ENCODE measurements at regions not wholly inside any gene's neighbourhood (a gene's known extent, or its start where the extent isn't known, plus 50 kb on each side); places are given as distances from the start of the nearest gene placed in this dataset.
A peak's percentile ranks its signal among the peaks of the same experiment; 100 is the strongest.

- Histone ChIP-seq H3K36me3 (ENCODE audit: insufficient read depth) (no peaks in the 10 kb centered on the region), H3K4me1 (ENCODE audit: insufficient read depth) (peaks cover 38% of the 10 kb centered on the region), H3K27ac (ENCODE audit: low read depth) (no peak overlapping the region), H3K4me3 (peak overlapping the region; percentile 18), H2AFZ (no peak overlapping the region), H3K79me2 (replicated peaks; ENCODE audit: insufficient read depth) (no peaks in the 10 kb centered on the region), H4K20me1 (replicated peaks; ENCODE audit: insufficient read depth) (no peaks in the 10 kb centered on the region), H3K9me2 (ENCODE audit: insufficient read depth) (0 out of 2 replicates have a peak, but pooled peaks cover 5% of the 10 kb centered on the region), H3K27me3 (ENCODE audit: insufficient read depth) (no peaks in the 10 kb centered on the region), H3F3A (replicated peaks; ENCODE audit: low read depth) (no peaks in the 10 kb centered on the region), H3K4me2 (peak overlapping the region; percentile 60)
- no peak overlapping the region for H3K27ac Mint-ChIP-seq
- H3K9me3 Mint-ChIP-seq, result peaks cover 18% of the 10 kb centered on the region
- H3K36me3 Mint-ChIP-seq (ENCODE audit: low read depth), result peaks cover 15% of the 10 kb centered on the region; the same call in 2 of the 3 replicates
- no peaks in the 10 kb centered on the region for H3K27me3 Mint-ChIP-seq (ENCODE audit: insufficient read depth, low read depth, poor library complexity)
- peaks cover 30% of the 10 kb centered on the region for H3K4me1 Mint-ChIP-seq
- no peak for ATAC-seq
- TF ChIP-seq EZH2 (IDR thresholded peaks at IDR 0.05; ENCODE audit: low read depth, unreplicated experiment) (no peak), STAT1 (IDR thresholded peaks at IDR 0.05; ENCODE audit: unreplicated experiment) (no peak), ZNF114 (CRISPR knock-in tag; IDR thresholded peaks at IDR 0.05) (no peak), JUNB (IDR thresholded peaks at IDR 0.05; ENCODE audit: unreplicated experiment) (no peak), REST (IDR thresholded peaks at IDR 0.05; ENCODE audit: unreplicated experiment) (no peak), CREB1 (CRISPR knock-in tag; IDR thresholded peaks at IDR 0.05; ENCODE audit: low read depth) (no peak), POLR2AphosphoS5 (IDR thresholded peaks at IDR 0.05; ENCODE audit: low read depth) (no peak), ETS1 (IDR thresholded peaks at IDR 0.05) (no peak), NANOG (IDR thresholded peaks at IDR 0.05; ENCODE audit: borderline replicate concordance) (no peak), EZH2phosphoT487 (IDR thresholded peaks at IDR 0.05; ENCODE audit: unreplicated experiment) (no peak), ZNF331 (CRISPR knock-in tag; IDR thresholded peaks at IDR 0.05; ENCODE audit: low read depth) (no peak), ZNF462 (CRISPR knock-in tag; IDR thresholded peaks at IDR 0.05) (no peak), CTCF (conservative IDR thresholded peaks at IDR 0.05; ENCODE audit: low read depth in 2 of 2) (no peak)
- no peak for DNase-seq (ENCODE audit: low spot score)
- no peak overlapping the region for H3K4me3 Mint-ChIP-seq
Observed at GRCh38 chr17:63291258-63291657, 154.8 kb downstream of the CYB561 start.
